ENCODE measurements at regions not wholly inside any gene's neighbourhood (a gene's known extent, or its start where the extent isn't known, plus 50 kb on each side); places are given as distances from the start of the nearest gene placed in this dataset.

DNA sequence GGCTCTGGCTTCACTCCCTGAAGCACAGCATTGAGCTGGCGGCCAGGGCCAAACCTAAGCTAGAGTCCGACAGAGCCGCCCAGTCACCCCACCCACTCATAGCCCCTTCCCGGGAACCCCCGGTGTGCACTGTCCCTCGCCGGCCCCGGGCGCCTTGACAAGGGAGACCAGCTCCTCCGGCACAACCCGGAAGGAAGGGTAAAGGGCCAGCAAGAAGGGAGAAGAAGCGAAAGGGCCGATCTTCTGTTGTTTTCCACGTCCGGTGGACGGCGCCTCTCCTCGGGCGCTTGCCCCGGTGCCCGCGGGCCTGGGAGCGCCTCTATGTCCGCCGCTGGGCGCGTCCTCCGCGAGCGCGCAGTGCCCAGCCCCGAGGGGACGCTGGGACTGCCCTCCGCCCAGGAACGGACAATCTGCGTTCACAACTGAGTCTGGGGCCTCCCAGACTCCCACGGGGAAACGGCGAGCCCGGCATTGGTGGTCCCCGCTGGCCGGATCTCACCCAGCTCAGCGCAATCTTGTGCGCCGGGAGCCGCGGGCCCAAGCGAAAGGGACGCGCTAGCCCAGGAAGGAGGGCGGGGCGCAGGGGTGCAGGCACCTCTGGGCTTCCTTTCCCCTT lies 172.5 kb upstream of the MIR17HG start:
- FAIRE-seq, result no peak

DNA sequence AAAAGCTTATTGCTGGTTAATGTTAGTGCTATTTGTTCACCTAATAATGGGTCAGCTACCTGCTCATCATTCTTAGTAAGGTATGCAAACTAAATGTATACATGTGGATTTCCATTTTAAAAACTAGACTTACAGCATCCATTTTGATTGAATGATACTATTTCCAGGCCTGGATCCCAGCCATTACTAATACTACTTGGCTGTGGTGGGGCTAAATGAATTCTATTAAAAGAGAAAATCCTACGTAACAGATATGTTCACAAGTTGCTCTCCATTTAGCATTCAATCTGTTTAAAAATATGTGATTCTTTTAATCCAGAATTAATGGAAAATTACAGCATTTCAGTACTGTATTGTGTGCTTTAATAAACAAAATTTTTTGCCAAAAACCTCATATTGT lies 169.4 kb upstream of the MIR17HG start:
- no peak for FAIRE-seq

GRCh38 chr13:91181892-91182291 lies 165.6 kb upstream of the MIR17HG start:
- no peak for FAIRE-seq

DNA sequence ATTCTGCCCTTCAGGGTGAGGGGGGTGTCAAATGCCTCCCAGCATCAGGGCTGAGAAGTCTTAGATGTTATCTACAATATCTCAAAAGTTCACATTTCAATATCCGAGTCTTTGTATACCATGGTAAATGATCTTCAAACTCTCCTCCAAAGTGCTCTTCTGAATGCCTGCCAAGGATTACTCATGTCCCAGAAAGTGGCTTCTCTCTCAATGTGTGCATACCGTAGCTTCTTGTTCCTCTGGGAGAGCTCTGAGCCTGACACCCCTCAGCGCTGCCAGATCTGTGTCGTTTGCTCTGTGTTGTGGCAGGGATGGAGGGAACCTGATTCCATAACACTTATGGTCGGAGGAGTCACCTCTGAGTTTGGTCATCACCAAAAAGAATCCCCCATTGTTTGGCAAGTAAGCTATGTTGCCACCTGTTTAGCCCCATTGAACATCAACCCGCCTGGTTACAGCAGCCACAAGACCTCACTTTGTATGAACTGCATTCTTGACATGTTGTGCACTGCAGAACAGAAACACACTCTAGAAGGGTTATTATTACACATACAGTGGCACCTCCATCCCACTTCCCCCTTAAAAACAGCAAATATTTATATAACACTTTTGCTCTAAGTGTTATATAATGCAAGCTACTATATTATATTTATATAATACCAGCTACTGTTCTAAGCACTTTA lies 163.1 kb upstream of the MIR17HG start:
- no peak for FAIRE-seq

- FAIRE-seq, result no peak
Observed at GRCh38 chr13:91185294-91185863, 162.1 kb upstream of the MIR17HG start.

DNA sequence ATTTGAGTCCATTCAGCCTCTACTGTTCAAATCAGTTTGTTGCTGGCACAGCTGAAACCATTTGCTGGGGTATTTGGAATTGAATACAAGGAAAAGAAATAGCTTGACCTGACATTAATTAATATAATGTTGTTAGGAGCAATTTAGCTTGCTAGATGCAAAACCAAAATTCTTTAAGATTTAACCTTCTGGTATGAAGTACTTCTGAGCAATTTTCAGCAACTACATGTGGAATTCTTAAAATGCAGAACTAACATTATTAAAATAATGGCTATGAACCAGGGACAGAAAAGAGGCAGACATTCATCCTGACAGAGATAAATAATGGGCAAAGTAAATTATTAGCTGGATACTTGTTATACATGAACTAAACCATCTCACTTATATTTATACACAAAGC lies 160.0 kb upstream of the MIR17HG start:
- FAIRE-seq, result no peak

GRCh38 chr13:91189506-91189905 lies 158.0 kb upstream of the MIR17HG start:
- FAIRE-seq, result no peak

DNA sequence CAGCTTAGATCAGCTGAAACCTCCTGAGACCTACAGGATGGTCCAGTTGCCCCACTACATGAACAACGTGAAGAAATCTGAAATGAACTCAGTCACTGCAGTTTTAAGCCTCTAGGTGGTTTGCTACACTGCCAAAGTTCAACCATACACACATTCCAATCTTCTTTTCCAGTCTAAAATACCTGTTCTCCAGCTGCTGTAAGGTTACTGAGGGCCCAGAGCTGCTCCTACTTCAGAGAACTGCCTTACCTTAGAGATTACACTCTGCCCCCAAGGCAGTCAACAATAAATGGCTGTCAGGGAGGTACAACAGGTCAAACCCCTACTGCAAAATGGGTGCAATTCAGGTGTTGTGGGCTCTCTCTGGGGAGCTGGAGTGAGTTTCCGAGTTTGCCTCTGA lies 154.1 kb upstream of the MIR17HG start:
- no peak for FAIRE-seq

GRCh38 chr13:91195789-91196188 lies 151.7 kb upstream of the MIR17HG start:
- no peak for FAIRE-seq

DNA sequence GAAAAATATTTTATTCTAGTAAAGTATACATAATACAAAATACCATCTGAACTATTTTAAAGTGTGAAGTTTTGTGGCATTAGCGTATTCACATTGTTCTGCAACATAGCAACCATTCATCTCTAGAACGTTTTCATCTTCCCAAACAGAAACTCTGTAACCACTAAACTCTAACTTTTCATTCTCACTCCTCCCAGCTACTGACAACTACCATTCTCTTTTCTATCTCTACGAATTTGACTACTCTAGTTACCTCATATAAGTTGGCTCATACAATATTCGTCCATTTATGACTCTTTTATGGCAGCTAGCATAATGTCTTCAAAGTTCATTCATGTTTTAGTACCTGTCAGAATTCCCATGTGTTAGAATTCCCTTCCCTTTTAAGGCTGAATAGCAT lies 150.5 kb upstream of the MIR17HG start:
- no peak for FAIRE-seq

DNA sequence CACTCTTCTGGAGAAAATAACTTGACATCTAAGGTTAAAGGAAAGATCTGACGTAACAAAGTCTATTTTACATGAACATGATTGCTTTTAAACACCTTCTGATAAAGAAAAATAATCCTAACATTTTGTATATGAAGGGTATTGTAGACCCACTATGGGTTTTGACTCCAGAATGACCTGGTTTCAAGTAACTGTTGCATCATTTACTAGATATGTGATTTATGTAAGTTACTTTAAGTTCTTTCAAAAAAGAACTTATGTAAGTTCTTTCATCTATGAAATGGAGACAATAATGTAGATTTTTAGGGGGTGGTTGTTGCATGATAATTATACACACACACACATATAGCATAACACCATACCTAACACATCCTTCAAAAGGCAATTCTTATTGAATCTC lies 147.6 kb upstream of the MIR17HG start:
- FAIRE-seq, result no peak

- no peak for FAIRE-seq
Observed at GRCh38 chr13:91200486-91200885, 147.0 kb upstream of the MIR17HG start.

DNA sequence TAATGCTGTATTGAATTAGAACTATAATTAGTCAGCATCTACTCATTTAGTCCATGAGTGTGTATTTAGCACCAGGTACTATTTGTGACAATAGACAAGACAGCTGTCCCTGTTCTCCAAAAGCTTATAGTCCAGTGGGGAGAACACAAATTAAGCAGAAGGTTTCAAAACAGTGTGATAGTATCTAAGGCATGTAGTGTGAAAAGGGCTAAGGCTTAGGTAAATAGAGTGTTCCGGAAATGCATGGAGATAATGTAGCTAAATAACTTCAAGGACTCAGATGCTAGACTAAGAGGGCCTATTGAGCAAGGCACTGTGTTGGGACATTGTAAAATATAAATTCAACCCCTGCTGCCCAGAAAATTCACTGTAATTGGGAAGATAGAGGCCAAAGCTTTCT lies 144.1 kb upstream of the MIR17HG start:
- FAIRE-seq, result no peak

GRCh38 chr13:91207261-91207660 lies 140.2 kb upstream of the MIR17HG start:
- FAIRE-seq, result no peak

GRCh38 chr13:91211510-91211909 lies 136.0 kb upstream of the MIR17HG start:
- FAIRE-seq, result no peak

DNA sequence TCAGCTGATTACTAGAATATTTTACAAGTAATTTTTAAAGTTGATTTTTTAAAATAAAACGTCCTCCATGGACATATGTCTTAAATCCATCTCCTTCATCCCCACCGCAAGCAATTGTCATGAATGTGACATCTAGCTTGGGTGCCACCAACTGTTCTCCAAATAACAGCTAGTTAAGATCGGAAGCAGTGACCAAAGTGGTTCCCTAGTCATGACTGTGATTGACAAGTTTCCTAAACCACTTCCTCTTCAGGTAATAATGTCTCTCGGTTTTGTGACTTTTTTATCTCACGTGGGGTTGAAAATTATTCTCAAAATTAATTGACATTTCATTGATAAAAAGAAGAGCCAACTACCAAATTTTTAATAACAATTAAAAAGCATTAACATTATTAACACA lies 135.3 kb upstream of the MIR17HG start:
- FAIRE-seq, result no peak

DNA sequence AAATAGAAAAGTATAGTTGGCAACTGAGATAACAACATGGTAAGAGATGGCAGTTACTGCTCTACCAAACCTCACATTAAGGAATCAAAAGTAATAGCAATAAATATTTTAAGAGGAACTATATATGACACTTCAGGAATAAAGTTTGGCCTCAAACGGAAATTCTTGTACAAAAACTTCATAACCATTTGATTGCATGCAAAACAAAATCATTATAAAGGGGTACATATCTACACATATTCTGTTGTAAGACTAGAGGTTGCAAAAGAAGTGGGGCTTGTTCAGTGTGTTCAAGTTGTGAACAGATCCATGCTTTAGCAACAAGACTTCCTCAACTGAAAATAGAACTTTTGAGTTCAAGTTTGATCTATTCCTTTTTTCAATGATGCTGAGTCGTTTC lies 133.5 kb upstream of the MIR17HG start:
- FAIRE-seq, result no peak

DNA sequence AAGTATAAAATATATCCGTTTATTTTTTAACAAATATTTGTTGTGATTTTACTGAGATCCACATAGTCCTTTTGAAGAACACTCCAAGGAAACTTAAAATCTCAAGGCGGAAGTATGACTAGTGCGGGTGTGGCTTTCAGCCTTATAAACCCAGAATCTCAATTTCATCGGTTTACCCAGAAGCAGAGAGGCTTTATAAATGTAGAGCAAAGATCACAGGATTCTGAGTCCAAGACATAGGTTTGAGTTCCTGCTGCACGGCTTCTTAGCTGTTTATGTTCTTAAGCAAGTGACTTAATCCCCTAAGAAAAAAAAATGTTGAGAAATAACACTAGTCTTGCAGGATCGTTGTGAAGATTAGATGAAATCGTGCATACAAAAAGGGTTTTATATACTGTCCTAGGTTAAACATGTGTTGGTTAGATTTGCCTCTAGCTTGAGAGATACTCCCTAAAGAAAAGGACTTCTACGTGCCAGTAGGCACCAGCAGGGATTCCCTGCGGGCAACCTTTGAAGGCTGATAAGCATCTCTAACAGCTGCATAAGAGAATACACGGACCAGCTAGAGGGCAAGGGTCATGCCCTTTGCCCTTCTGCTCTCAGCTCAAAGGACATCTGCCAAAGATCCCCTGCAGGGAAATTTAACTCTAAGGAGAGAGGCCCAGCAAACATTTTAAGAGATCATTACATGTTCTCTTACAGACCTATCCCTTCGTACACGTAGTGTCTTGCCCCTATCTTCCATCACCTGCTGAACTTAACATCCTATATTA lies 130.4 kb upstream of the MIR17HG start:
- no peak for FAIRE-seq

DNA sequence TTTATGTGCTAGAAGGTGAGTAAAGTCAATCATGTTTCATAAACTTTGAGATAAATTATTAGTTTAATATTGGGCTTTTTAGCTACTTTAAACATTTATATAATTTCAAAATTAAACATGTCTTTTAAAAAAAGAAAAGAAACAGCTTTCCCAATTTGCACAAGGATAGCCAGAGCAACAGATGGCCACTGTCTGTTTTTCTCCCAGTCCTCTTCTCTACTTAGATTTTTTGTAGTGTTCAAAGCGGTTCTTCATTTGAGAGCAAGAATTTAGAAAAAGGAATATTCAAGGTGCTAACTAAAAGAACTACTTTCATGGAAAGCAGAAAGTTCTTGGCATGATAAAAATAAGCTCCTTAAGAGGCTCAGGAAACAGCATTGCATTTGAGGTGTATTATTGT lies 128.3 kb upstream of the MIR17HG start:
- no peak for FAIRE-seq

GRCh38 chr13:91220872-91221271 lies 126.6 kb upstream of the MIR17HG start:
- FAIRE-seq, result no peak

DNA sequence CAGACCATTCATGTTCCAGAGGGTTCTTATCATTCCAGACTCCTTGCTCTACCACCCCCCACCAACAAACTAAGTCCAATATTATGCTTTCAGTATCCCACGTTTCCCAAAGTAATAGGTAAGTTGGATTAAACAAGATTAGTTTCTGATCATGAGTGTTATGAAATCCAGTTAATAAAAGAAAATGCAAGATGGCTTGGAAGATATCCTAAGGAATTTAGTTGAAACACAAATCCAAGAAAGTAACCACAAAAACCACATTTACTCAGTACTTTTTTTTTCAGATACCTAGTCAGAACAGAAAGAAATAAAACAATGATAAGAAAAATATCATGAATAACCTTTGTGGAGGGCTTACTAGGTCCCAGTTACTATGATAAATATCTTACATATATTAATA lies 119.4 kb upstream of the MIR17HG start:
- no peak for FAIRE-seq

DNA sequence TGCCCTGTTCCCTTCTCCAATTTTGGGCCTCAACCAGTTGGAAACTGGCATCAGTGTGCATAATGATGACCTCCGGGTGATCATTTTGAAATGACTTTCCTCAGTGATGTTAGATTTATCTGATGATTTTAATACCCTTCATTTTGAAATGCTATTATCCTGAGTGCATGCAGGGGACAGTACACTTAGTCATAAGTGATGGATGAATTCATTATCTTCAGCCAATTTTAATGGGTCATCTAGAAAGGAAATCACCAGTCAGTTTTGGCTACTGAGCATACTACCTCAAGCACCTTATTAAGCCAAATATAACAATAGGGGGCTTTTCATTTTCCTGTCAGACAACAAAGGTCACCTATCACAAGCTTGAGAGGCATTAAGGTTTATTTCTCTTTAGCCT lies 118.5 kb upstream of the MIR17HG start:
- FAIRE-seq, result no peak

GRCh38 chr13:91232716-91233115 lies 114.8 kb upstream of the MIR17HG start:
- FAIRE-seq, result no peak

DNA sequence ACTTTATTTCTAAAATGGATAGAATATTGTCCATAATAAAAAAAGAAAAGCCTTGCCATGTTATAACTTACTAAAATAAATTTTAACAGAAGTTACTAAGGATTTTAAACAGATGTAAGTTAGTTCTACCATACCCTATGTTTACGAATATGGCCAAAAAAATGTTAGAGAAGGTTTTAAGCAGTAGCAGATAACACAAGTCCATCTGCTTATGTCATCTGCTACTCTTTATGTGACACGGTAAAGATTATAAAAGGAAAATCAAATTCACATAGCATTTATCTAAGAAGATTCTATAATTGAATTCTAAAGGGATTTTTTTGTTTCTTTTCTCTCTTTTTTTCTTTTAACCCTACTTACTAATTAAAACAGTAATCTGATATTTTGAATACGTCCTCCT lies 114.2 kb upstream of the MIR17HG start:
- FAIRE-seq, result no peak
